ENCODE measurements at regions not wholly inside any gene's neighbourhood (a gene's known extent, or its start where the extent isn't known, plus 50 kb on each side); places are given as distances from the start of the nearest gene placed in this dataset.
A peak's percentile ranks its signal among the peaks of the same experiment; 100 is the strongest.
"Not testable (repeated sequence)": the region's sequence is repeated elsewhere in the genome, so short reads cannot be mapped to it uniquely, and the experiment has no call there.

DNA sequence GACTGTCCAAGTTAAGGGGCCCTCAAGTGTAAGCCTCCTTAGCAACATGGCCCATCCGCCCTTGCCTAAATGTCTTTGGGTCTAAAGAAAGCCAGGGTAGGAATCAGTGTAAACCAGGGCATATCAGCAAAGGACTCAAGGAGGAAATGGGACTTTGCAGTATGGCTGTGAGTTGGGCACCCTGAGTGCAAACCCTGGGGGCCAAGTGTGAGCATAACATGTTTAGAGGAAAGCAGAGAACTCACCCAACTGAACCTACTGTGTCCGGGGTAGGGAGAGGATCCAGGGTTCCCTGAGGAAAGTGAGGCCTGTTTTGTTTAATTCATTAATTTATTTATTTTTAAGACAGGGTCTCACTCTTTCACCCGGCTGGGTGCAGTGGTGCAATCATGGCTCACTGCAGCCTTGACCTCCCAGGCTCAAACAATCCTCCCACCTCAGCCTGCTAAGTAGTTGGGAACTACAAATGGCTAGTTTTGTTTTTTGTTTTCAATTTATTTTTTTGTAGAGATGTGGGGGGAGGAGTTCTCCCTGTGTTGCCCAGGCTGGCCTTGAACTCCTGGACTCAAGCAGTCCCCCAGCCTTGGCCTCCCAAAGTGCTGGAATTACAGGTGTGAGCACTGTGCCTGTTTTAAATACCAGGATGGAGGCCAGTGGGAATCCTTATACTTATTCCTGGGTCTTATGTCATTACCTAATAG lies 51.0 kb upstream of the ACTR3 start:
- no peak for DNase-seq (ENCODE audit: low spot score)

DNA sequence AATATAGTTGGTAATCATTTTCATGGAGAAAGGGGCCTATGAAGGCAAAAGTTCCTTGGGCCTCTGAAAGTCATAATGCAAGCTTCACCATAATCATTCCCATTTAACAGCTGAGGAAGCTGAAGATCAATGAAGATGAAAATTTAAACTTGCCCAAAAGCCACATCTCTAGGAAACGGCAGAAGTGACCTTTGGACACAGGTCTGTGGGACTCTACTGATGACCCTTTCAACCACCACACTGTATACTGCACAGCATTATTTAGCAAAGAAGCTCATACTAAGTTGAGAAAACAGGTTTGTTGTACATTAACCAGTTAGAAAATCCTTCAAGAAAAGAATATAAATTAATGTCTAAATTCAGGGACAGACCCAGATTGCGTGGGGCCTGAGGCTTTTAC lies 51.6 kb upstream of the ACTR3 start:
- DNase-seq (ENCODE audit: low spot score): no peak

DNA sequence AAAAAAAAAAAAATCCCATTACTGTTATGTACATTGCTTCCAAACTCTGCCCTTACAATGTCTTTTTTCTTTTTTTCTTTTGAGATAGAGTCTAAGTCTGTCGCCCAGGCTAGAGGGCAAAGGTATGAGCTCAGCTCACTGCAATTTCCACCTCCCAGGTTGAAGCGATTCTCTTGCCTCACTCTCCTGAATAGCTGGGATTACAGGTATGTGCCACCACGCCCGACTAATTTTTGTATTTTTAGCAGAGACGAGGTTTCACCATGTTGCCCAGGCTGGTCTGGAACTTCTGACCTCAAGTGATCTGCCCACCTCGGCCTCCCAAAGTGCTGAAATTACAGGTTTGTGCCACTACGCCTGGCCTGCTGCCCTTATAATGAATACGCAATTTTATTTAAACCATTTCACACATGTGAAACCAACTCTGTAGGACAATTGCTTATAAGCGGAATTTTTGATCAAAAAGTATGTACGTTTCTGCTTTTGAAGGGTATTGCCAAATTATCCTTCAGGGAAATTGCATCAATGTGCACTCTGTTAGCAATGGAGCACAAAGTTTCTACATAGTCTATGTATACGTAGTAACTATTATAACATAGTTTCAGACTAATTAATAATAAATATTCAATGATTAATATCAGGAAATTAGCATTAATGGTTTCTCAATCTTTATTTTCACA lies 55.7 kb upstream of the ACTR3 start:
- DNase-seq (ENCODE audit: low spot score): no peak

DNA sequence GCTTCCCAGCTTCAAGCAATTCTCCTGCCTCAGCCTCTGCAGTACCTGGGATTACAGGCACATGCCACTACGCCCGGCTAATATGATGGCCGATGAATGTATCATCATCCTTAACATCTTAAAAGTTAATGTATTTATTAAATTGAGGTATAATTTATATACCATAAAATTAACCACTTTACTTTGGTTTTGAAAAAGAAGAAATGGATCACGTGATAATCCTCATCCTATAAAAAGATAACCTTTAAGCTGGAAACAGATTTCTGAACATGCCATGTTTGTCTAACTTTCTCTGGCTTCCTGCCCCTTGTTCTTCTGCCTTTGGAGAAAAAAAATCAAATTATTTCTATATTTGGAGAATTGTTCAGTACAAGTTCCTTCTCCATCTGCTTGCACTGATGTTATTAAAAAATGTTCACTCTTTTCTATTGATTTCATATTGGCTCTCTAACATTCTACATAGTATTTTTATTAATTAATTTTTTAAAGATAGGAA lies 57.0 kb upstream of the ACTR3 start:
- no peak for DNase-seq (ENCODE audit: low spot score)

DNA sequence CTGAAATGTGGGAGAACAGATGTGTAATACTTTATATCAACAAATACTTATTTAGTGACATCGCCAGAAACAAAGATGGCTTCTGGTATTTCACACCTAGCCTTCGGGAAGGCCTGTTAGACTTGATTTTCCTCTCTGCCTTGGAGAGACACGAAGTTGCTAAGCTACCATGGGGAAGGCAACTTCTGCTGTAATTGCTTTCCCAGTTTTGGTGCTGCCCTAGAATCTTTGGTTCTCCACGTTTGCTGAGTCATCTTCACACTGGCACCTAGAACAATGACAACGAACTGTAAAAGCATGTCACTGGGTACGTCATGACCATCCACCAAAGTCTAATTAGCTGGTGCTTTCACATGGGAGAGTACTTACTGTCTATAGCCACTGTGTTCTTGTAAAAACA lies 58.7 kb upstream of the ACTR3 start:
- DNase-seq (ENCODE audit: low spot score): no peak

DNA sequence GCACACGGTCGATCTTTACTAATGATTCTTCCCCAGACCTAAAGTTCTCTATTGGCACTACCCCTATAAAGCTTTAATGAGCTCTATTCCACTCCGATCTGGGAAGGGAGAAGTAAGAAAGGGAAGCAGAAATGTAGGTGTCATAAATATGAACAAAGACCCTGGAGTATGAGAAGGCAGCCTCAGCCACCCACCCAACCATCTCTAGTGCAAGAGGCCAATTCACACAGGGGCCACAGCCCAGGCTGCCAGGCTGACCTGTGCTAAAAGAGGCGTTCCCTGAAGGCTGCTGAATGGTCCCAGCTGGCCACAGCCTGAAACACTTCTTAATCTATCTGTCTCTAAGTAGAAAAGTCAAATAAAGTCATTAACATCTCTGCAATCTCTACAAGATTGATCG lies 60.1 kb upstream of the ACTR3 start:
- DNase-seq (ENCODE audit: low spot score): no peak

DNA sequence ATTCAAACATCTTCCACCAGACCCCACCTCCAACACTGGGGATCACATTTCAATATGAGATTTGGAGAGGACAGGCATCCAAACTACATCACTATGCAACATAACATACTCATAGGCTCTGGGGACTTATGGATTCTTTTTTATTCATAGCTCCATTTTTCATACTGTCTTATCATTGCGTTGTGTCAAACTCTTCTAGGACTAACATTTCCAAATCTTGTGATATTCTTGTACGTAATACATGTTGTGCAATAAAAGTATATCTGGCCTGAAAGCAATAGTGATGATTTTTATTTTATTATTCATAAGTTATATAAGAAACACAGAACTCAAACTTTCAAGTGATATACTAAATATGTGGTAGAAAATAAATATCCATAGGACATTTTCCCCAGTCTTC lies 60.6 kb upstream of the ACTR3 start:
- DNase-seq (ENCODE audit: low spot score): no peak

DNA sequence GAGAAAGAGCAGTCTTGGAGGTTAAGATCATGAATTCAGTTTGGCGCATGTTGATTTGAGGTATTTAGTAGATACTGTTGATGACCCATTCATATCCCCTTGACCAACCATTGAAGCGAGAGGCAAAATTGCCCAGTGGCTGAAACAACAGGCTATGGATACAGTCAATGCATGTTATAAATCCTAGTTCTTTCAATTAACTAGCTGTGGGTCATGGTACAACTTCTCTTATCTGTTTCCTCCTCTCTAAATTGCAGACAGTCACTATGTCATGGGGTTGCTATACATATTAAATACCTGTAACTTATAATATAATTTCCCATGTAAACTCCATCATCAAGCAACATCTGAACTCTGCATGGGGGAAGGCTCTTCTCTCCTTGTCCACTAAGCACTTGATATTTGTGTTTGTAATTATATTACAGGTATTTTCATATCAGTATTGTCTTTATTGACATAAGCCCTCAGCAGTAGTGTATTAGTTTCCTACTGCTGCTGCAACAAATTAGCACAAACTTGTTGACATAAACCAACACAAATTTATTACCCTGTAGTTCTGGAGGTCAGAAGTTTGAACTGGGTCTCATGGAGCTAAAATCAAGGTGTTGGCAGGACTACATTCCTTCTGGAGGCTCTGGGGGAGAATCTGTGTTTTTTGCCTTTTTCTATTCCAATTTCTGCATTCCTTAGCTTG lies 61.7 kb upstream of the ACTR3 start:
- no peak for DNase-seq (ENCODE audit: low spot score)

DNA sequence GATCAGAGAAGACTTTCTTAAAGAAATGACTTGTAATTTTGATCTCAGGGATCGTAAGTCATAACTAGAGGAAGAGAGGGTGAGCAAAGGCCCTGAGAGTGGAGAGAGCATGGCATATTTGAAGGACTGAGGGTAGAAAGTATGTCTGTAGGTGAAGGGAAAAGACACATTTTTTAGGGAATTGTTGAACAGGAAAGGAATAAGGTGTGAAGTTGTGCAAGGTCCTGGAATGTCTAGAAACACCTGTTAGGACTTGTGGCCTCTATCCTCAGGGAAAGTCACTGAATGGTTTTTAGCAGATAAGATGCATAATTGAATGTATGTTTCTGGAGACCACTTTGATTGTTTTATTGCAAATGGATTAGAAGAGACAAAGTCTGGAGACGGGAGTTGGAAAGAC lies 62.5 kb upstream of the ACTR3 start:
- DNase-seq (ENCODE audit: low spot score): no peak

DNA sequence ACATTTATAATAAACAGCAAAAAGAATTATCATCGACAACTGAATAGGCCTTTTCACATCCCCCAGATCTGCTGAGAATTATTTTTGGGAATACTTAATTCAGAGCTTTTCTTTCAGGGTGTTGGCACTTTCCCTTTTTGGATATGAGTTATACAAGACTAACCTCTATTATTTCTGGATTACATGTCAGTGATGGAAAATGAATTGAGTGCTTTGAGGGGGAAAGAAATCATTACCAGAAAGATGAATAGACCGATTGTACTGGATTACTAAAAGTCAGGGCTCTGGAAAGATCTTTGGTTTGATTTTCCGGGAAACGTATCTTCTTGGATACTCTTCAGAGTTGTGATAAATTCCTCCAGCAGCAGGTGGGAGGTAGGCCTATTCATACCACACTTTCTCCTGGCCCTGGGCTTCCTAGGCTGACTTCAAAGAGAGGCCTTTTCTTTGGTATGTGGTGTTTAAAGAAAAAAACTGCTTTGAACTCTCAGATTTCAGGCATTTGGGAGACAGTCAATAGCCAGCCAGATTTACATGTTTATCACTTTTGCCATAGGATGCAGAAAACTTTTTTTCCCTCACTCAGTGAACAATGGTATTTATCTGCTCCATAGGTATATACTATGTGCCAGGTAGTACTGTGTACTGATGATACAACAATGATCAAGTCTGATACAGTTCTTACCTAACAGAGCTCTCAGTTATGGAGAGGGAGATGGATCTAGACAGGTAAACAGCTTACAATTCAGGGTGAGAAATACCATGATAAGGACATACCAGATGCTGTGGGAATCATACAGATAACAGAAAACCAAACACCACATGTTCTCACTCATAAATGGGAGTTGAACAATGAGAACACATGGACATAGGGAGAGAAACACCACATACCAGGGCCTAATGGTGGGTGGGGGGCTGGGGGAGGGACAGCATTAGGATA lies 63.3 kb upstream of the ACTR3 start:
- DNase-seq (ENCODE audit: low spot score): no peak

DNA sequence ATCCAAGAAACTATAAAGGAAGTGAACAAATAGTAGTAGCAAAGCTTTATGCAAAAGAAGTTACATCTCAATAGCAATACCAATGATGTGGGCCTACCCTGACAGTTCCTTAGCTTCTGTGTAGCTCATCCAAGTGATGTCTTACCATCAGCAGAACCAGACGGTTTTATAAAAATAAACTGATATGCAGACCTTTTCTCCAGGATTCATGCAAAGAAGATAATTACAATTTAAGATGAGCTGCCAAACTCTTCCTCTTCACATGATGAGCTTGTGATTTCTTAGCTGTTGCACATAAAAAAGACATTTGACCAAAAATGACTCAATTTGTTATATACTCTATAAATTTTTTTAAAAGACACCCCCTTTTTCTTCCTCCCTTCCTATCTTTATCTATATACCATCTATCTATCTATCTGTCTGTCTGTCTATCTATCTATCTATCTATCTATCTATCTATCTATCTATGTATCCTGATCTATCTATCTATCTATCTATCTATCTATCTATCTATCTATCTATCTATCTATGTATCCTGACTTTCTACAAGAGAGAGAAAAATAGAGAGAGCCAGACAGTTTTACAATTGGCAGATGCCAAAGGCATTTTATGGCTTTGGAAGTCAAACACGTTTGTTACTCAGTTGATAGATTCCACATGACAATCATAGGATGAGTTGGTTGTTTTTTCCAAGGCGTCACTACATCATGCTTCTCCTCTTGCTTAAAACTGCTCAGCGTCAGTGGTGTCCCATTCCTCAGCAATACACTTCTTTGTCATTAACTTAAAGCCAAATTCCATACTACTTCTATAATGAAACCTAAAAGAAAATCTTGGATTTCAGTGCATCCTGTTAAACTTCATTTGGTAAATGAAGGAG lies 65.9 kb upstream of the ACTR3 start:
- DNase-seq (ENCODE audit: low spot score): no peak

DNA sequence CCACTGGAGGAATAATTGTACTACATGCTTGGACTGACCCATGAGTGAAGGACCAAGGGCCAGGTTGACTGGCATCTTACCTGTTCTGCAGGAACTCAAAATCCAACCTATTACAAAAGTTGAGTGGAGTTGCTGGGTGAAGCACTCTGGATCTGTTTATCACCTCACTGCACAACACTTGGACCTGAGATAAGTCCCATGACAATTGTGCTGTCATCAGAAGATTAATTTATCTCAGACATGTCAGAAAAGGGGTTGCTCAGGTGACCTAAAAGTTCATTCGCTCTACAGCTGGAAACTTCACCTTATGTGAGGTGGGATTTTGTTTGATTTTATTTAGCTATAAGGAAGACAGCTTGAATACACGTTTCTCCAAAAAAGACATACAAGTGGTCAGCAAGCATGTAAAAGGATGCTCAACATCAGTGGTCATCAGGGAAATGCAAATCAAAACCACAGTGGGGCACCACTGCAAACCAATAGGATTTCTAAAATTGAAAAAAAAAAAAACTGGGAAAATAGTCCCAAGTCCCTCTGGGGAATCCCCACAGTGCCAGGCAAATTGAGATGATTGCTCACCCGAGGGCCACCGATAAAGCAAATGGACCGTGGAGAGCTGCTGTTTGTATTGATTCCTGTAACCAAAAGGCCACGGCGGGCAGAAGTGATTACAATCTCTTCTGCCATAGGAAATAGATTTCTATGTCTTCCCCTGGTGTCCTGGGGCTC lies 65.8 kb upstream of the SLC35F5 start:
- no peak for DNase-seq (ENCODE audit: low spot score)

DNA sequence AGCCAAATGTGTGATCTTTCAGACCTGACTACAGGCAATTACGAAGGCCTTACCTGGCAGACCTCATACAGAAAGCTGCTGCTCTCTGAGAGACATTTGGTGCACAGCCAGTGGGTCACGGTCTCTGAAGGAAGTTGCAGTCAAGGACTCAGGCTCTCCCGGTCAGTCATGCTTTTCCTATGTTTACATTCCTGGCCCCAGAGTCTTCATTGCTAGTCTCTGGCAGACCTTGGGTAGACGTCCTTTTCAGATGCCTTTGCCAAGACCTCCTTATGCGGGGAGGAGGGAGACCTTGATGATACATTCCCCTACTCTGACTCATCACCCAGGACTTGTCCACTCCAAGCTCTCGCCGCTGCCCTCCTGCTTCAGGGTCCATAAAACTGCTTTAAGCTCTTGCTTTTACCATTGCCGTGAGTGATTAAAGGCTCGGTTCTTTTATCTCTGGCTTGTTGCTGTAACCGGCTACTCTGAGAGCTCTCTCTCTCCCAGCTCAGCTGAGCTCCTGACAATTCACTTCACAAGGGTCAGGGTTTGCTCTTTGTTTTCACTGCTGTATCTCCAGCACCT lies 62.0 kb upstream of the SLC35F5 start:
- peak; percentile 90 for DNase-seq (ENCODE audit: low spot score)

DNA sequence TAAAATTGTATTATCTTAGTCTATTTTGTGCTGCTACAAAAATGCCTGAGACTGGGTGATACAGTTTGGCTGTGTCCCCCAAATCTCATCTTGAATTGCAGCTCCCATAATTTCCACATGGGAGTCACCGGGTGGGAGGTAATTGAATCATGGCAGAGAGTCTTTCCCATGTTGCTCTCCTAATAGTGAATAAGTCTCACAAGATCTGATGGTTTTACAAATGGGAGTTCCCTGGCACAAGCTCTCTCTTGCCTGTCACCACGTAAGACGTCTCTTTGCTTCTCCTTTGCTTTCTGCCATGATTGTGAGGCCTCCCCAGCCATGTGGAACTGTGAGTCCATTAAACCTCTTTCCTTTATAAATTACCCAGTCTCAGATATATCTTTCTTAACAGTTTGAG lies 57.0 kb upstream of the SLC35F5 start:
- not testable (repeated sequence) for DNase-seq (ENCODE audit: low spot score)

DNA sequence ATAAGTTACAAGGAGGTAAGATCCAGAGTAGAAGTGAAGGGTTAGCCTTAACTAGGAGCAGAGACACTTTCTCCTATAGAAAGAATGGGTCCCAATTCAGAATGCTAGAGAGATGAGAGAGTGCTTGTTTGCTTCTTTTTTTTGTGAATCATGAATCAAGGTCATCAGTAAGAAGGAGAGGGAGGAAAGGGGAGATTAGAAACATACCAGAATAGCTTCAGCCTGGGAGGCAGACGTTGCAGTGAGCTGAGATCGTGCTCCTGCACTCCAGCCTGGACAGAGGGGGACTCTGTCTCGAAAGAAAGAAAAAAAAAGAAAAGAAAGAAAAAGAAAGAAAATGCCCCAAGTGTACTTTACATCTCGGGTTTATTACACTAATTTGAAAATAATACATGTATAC lies 55.8 kb upstream of the SLC35F5 start:
- DNase-seq (ENCODE audit: low spot score): no peak

DNA sequence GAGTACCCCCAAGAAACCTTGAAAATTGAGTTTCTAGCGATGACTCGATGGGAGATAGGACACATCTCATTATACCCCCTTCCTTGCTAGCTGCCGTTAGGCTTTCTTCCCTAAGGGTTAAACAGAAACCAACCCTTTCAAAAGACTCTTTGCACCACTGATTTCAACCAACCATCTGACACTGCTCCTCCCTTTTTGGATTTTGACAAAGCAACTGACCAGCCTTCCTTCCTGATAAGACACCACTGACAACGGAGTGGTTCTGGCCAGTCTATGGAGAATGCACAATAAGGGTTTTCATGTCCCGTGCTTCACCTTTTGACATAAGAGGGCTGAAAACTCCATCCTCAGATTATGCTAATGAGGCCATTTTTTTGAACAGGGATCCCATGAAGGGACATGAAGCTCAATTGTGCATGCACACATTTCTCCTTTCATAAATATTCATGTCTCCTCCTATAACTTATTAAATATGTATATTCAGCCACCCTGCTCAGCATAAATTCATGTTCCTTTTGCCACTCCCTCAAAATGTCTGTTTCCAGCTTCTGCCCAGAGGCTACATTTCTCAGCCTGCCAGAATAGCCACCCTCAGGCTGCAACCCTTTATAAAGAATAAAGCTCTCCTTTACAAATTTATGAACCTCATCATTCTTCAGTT lies 52.8 kb upstream of the SLC35F5 start:
- no peak for DNase-seq (ENCODE audit: low spot score)

DNA sequence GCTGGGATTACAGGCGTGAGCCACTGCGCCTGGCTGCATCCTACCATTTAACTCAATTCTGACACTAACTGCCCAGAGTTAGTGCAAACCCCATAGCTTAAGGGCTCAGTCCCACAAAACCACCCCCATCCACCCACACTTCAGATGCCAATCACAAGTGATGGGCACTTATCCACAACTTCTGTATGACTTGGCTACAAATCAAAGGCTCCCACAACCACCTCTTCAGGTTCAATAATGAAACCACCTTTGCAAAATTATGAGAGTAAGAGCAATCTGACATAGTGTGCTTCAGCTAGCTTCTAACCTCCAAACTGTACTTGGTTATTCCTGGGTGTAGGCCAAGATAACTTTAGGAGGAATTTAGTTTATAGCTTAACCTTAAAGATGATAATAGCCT lies 51.3 kb upstream of the SLC35F5 start:
- no peak for DNase-seq (ENCODE audit: low spot score)

DNA sequence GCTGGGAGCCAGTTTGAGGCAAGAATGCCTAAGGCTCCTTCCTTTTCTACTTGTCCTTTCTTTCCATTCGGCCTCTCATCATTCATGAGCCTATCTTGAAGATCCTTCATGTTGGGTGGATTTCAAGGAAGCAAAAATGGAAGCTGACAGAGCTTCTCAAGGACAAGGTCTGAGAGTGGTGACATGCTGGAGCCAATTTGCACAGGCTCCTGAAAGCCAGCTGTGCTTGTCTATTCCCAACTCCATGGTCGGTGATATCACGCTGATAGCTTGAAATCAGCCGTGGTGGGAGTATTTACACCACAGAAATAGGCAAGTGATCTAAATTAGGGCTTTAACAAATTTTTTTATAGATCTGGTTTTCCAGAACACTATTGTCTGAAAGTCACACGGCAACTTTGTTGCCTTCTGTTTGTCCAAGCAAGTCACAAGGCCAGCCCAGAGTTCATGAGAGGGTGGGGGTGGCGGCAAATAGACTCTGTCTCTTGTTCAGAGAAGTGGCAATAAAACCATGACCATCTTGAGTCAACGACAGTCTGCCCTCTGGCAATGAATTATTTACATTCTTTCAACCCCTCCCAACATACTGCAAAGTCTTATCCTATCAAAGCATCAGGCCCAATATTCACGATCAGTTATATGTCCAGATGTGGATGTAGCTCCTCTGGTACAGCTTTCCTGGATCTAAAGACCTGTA lies 49.9 kb upstream of the SLC35F5 start:
- peak; percentile 78 for DNase-seq (ENCODE audit: low spot score)

Data from LoVo (cell line).